UCSD-AML1 (cell line): ENCODE measurements at regions not wholly inside any gene's neighbourhood (a gene's known extent, or its start where the extent isn't known, plus 50 kb on each side); places are given as distances from the start of the nearest gene placed in this dataset.
"Not testable (repeated sequence)": the region's sequence is repeated elsewhere in the genome, so short reads cannot be mapped to it uniquely, and the experiment has no call there.

ENCODE experiments used
- DNase-seq: peaks from one replicate; lab custom pipeline; 2025; ENCODE audit not compliant: unreplicated experiment; lab: John Stamatoyannopoulos, UW

DNA sequence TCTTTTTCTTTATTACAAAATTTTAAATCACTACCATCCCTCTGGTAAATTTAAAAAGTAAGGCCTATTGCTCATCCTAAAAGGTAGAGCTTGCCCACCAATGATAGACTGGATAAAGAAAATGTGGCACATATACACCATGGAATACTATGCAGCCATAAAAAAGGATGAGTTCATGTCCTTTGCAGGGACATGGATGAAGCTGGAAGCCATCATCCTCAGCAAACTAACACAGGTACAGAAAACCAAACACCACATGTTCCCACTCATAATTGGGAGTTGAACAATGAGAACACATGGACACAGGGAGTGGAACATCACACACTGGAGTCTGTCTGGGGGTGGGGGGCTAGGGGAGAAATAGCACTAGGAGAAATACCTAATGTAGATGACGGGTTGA lies 155.2 kb upstream of the NOCT start:
- not testable (repeated sequence) for DNase-seq

DNA sequence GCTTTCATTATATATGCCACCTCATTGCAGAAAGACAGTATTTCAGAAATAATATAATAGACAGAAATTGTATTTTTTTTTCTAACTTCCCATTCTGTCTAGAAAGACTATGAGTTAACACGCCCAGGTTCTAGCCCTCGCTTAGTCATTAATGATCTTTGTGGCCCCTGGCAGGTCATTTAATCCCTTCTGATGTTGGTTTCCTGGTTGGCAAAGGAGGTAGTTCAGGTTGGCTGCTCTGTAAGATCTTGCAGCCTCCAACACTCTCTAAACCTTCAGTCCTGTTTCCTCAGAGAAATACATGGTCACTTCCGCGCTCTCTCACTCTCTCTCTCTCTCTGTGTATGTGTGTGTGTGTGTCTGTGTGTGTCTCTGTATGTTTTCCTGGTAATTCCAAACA lies 156.3 kb upstream of the NOCT start:
- no peak for DNase-seq

DNA sequence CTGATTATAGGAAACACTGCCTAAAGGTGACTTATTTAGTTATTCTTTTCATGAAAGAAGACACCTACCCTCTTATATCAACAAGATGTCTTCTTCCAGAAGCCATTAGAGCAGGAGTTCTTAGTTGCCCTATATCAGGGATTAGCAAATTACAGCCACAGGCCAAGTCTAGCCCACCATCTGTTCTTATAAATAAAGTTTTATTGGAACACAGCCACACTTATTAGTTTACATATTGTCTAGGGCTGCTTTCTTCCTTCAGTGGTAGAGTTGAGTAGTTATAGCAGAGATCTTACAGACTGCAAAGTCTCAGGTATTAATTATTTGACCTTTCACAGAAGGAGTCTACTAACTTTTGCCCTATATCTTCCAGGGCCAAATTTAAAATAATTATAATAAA lies 157.2 kb upstream of the NOCT start:
- DNase-seq, result no peak

DNA sequence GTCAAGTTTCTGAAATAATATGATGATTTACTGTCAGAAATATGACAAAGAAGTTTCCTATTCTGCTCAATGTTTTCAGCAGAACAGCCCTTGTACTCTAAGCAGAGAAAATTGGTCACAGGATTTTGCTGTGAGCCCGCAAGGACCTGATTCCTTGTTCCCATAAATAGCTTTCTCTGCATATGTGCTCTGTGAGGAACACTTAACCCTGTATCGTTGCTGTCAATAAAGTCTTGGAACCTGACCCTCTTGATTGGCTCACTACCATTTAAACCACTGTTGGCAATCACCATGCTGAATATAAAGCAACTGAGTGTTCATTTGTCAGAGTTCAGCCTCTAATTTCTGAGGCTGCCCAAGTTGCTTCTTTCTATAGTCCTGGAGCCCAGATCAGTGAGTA lies 158.2 kb upstream of the NOCT start:
- DNase-seq, result no peak

DNA sequence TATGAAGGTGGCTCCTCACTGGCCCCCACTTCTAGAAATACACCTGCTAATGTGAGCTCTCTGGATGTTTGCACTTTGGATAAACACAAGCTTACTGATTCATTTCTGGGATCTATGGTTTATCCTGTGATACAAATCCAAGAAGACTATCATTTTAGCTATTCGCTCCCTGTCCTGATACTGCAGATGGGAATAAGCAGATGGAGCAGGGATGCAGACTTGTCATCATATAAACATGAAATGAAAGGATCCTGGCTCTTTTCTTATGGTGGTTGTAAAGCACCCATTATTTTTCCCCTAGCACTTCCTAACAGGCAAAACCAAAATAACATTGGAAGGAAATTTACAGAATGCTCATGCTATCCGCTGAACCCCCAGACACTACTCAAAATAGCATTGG lies 162.9 kb upstream of the NOCT start:
- DNase-seq, result no peak

DNA sequence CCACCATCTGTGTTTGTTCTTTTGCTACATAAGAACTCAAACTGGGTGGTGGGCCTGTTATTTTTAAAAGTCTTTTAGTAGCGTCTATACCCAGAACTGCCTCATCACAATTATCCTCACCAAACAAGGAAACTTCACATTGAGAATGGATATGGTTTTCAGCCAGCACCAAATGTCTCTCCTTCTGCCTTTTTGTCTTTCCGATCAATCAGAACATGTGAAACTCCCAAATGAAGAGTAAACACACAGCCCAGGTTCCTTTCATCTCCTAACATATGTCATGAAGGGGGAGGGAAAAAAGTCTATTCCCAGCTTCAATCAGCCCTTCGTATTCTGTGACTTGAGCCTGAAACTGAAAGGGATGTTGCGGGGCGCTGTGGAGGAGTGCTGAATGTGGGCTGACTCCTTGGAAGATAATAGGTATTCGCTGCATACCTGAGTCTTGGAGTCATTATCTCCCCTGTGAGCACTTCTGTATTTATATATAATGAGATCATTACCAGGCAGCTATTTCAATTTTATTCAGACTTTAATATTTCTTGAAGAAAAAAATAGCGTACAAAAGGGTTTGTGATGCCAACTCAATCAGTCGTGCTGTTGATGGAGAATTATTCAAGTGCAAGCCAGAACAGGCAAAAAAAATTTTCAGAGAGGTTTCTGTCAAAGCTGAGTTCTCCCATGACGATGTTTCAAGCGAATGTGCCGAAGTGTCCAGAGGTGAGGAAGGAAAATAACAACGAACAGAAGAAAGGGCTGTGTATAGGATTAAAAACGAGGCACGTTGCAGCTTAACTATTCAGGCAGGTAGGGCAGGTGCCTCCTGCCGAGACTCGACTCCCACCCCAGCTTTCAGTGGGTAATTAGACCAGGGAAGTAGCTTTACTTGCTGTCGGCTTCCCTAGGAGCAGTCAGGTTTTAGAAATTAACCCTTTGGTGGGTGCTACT lies 163.9 kb upstream of the NOCT start:
- no peak for DNase-seq

DNA sequence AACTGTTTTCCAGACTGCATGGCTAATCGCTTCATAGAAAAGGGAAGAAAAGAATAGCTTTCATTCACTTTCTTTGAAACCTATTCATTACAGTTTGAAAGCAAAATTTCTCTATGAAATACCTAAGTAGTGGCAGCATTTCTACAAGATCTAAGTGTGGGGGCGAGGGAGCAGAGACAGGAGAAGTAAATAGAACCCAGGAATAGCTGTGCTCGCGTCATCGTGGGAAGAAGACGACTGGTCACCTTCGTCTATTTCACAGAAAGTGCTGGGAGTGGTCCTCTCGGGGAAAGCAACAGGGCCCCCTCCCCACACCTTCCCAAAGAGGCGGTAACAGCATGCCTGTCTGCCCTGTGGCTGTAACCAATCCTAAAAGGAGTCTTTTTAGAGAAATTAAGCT lies 169.9 kb upstream of the NOCT start:
- DNase-seq, result no peak

DNA sequence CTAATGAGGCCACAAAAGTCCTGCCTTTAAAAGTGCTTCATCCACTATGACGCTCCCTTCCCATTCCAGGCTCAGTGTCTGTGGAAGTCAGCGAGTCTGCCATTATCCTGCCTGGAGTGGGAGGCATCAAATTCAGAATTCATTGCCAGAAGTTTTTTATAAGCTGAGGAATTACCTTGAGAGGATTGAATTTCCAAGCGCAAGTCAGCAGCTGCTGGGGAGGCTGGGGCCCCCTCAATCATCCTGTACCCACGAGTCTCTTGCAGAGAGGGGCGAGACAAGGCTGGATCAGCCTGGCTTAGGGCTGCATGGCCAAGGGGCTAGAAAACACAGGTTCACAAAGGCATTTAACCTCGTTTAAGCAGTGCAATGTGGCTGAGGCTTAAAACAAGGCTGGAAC lies 170.5 kb upstream of the NOCT start:
- DNase-seq, result peak; percentile 3

DNA sequence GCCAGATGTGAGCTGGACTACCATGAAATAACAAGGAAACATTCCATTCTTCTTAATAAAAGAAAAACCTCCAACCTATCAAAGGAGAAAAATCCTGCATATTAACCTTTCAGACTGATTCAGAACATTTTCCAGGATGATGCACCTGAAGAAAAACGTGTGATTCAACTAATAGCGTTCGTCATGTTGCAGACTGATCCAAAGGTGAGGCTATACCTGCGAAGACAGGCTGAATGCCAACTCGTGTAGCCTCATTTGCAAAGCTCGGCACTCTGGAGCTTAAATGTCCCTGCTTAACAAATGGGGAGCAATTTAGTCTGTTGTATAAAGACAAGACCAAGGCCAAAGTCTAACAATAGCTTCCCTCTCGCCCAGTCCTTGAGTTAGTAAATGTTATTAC lies 172.0 kb upstream of the NOCT start:
- DNase-seq, result no peak

DNA sequence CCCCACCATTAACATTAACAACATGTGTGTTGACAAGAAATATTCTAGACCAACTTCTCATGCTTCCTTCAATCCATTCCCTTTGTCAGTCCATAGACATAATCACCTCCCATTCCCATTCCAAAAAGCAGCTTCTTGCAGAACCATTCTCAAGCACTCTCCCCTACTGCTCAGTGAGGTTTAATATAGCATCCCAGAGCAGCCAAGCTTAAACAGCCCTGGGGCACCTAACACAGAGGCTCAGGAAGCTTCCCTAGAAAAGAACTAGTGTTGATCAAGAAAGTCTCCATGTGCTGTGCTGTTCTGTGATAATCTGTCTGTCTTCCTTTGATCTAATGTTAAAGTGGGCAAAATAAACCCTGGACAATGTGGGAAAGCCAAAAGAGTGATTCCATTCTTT lies 174.2 kb upstream of the NOCT start:
- no peak for DNase-seq

DNA sequence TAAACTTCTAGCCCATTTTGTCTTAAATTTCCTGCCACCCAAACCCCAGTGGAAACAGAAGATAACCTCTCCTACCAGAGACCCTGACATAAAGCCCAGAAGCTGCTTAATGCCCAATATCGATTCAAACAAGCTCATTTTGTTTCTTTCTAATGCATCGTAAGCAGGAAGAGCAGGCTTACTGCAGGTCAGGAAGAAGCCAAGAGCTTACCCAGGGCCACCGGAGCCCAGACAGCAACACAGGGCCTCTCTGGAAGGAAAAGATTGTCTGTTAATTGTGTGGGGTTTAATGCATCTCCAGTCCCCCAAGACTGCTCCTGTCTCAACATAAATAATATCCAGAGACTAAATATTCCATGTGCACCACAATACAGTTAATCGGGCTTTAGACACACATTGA lies 177.3 kb upstream of the NOCT start:
- no peak for DNase-seq

DNA sequence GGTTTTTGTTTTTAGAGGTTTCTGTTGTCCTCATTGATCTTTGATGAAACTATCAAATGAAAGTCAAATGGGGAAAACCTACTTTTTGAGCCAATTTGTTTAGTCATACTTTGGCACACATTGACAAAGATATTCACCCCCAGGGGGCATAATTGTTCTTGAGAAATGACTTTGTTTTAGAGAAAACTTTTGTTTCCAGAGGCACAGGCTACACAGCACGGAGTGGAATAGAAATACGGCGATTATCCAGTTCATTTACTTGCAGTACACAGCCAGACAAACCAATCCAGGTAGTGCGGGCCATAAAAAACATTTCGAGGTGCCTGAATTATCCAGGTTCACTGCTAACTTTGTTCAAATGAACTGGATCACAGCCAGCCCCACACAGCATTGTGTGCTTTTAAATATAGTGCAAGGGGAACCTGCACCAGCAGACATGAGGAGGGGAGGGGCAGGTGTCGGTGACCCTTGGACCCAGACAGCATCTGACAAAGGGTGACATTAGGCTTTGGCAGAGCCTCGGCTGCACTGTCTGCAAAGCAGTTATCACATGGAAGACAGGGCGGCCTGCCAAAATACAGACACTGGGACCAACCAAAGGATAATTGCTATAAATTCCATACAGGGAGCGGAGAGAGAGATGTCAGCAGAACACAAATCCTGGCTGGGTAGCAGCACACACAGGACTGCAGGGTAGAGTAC lies 179.6 kb upstream of the NOCT start:
- DNase-seq, result no peak

DNA sequence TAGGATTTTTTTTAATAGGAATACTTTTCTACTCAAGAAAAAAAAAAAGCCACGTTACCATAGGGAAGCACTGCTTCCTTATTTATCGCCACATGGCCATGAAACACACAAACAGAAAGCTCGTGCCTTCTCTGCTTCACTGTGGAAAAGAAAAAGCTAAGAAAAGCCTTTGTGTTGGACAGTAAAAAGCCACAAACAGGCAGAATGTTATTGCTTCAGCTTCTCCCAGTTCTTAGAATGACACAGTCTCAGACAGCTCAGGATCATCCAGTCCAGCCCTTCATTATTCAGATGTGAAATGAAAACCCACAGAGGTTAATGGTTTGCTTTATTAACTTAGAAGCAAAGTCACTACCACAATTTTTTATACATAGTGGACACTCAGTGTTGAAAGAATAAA lies 181.6 kb upstream of the NOCT start:
- DNase-seq, result no peak

DNA sequence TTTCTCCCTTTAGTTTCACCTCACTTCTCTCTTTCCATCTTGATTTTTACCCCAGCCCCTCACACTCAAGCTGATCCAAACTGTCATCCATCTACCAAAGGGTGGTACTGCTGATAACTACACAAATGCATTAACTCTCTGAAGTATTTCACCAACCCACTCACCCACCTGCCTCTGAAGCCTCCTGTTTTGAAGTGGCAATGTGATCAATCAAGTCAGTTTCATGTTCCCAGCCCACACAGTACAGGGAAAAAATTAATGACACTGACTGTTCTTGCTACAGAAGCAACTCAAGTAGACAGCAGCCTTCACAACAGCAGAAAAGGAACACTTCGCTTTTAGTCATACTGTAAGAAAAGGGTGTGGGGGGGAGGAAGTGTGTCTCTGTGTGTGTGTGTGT lies 183.0 kb upstream of the NOCT start:
- no peak for DNase-seq

DNA sequence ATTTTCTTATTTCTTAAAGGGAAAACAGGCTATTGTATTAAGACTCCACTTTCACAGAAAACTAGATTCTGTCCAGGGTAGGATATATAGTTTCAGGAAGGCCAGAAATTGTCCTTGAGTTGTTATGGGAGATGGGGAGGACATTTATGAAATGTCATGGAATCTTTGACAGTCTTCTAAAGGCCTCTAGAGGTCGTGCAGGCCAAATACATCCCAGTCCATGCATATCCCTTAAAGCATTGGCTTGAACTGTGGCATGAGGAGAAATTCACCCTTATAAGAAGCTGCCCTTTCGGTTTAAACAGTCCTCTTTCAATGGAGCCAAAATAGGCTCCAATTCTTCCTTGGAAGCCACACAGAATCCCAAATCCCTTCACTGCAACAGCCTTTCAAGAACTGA lies 183.6 kb upstream of the NOCT start:
- no peak for DNase-seq

DNA sequence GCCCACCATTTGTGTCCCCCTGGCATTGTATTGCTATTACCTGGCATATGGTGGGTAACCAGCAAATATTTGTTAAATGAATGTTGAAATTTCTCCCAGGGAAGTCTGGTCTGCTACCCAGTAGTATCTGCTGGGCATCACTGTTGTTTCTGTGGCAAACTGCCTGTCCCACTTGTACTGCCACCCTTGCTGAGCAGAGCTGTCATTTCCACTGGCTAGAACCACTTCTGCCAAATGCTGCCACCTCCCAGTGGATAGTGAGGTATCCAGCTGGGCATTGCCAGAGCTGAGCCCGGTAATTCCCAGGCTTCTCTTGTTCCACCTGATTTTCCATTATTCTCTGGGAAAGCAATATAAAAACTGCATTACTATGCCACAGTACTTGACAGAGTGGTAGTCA lies 186.7 kb upstream of the NOCT start:
- no peak for DNase-seq

DNA sequence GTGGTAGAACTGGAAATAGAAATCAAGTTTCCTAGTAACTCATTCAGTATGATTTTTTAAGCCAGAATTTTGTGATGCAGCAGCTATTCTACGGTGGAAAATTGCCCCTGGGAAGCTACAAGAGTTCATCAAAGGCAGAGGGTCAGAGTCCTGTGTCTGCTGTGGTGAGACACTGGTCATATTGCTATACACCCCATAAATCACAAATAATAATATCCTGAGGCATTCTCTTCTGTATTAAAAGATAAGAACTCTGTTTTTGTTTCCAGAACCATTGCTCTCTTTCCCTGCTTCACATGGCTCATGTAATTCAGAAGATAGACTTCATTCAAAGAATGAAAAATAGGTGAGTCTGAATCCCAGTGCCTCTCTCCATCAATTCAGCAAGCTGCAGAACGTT lies 188.8 kb upstream of the NOCT start:
- no peak for DNase-seq

DNA sequence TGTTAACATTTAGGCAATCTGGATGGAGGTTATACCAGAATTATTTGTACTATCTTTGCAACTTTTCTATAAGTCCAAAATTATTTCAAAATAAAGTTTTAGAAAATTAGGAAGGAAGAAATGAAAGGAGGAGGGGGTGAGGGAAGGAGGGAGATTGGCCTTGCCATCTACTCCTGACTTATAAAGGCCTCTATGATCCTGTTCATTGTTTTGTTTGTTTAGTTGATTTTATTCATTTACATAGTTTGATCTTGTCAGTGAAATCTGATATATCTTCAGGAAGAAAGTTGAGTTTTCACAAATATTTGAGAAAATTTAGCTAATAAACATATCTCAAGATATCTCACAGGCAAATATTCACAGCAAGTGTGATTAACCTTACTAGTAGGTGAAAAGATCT lies 189.3 kb upstream of the NOCT start:
- DNase-seq, result no peak

DNA sequence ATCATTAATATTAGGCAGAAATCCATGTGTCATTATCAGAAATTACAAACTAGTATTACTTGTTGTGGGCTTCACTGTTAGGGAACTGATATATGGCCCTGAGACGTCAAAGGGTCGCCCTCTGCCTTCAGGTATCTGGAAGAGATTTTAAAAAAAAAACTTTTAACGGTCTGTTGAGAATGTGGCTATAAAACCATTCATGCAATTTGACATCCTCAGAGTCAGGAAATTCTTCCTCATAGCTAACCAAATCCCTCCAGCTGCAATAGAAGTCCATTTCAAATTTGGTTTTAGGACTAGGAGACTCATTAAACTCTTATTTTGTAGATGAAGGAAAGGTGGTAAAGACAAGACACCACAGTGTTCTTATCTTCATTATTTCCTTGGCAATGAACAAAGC lies 194.2 kb upstream of the NOCT start:
- no peak for DNase-seq

DNA sequence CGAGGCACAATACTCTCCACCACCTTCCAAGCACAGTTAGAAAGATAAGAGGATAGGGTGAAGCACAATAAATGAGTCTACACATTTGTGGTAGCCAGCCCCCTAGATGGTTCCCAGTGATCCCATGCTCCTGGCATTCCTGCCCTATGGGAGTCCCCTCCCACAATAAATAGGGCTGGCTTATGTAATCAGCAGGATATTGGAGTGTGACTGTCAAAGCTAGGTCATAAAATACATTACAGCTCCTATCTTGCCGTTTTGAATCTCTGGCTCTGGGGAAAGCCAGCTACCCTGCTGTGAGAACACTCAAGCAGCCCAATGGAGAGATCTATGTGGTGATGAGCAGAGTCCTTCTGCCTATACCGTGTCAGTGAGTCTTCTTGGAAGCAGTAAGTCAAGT lies 198.7 kb upstream of the NOCT start:
- DNase-seq, result no peak

DNA sequence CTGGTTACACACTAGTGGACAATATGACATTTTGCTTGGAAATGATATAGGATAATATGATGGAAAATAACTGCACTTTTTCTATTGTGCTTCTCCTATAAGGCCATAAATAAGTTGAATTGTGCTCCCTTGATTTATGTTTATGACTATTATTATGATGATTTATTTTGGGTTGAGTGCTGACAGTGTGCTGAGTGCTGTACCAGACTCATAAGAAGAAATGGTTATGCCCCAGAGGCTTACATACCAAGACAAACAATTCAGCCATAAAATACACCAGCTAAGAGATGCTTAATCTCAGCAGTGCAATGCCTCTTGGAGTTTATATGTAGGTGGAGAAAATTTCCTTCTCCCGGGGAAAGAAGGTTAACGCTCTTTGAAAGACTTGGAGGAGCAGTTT lies 199.8 kb upstream of the NOCT start:
- no peak for DNase-seq

DNA sequence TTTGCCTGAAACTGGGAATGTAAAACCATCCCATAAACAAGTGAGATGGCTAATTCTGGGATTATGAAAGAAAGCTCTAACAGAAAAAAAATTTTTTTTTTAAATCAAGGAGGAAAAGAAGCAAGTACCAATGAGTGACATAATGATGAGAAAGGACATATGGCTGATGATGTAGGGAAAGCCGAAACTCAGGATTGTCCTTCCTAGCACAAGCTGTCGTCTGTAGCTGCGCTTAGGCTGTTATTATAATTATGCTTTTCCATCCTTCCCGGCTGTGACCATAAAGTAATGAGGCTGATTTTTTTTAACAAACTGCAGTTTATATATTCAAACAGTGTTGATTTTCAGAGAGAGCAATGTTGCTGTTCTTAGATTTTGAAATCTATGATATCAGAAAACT lies 209.8 kb upstream of the NOCT start:
- no peak for DNase-seq

DNA sequence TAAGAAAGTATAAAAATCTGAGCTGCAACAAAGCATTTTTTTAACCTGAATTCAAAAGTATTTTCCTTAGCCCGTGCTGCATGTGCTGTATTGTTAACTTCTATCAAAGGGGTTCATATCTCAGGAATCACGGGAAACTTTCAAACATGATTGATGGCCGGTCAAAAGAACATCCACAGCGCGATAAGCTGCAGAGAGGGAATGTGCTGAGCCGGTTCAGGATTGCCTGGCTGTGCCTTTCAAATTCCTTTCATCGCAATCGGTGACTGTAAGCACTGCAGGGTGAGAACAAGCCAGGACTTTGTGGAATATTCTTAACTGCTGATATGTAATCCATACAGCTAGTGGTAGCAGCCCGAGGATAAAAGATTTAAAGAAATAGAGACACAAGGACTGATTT lies 210.9 kb upstream of the NOCT start:
- DNase-seq, result no peak
